ENCODE measurements at regions not wholly inside any gene's neighbourhood (a gene's known extent, or its start where the extent isn't known, plus 50 kb on each side); places are given as distances from the start of the nearest gene placed in this dataset.
A peak's percentile ranks its signal among the peaks of the same experiment; 100 is the strongest.

GRCh38 chr3:34920806-34921205 lies 718.5 kb upstream of the ARPP21 start:
- no peak for DNase-seq

GRCh38 chr3:34924961-34925360 lies 714.4 kb upstream of the ARPP21 start:
- DNase-seq: no peak

- no peak for DNase-seq
These were observed 713.5 kb upstream of the ARPP21 start for GRCh38 chr3:34925851-34926250.

- DNase-seq: peak; percentile 2
These were observed 710.3 kb upstream of the ARPP21 start for GRCh38 chr3:34929036-34929435.

GRCh38 chr3:34934660-34935059 lies 704.7 kb upstream of the ARPP21 start:
- DNase-seq: no peak

- DNase-seq: no peak
These were observed 700.5 kb upstream of the ARPP21 start for GRCh38 chr3:34938784-34939183.

GRCh38 chr3:34942256-34942655 lies 697.1 kb upstream of the ARPP21 start:
- DNase-seq: no peak

- no peak for DNase-seq
These were observed 691.5 kb upstream of the ARPP21 start for GRCh38 chr3:34947834-34948233.

GRCh38 chr3:34948517-34948916 lies 690.8 kb upstream of the ARPP21 start:
- no peak for DNase-seq

GRCh38 chr3:34955680-34956079 lies 683.6 kb upstream of the ARPP21 start:
- DNase-seq: no peak

- no peak for DNase-seq
These were observed 682.8 kb upstream of the ARPP21 start for GRCh38 chr3:34956511-34956910.

- no peak for DNase-seq
These were observed 681.6 kb upstream of the ARPP21 start for GRCh38 chr3:34957677-34958076.

GRCh38 chr3:34969513-34969912 lies 669.8 kb upstream of the ARPP21 start:
- peak; percentile 0 for DNase-seq

GRCh38 chr3:34972481-34972880 lies 666.8 kb upstream of the ARPP21 start:
- no peak for DNase-seq

GRCh38 chr3:34973586-34973985 lies 665.7 kb upstream of the ARPP21 start:
- no peak for DNase-seq

- no peak for DNase-seq
These were observed 655.7 kb upstream of the ARPP21 start for GRCh38 chr3:34983631-34984030.

GRCh38 chr3:34988296-34988695 lies 651.0 kb upstream of the ARPP21 start:
- DNase-seq: no peak

- no peak for DNase-seq
These were observed 643.4 kb upstream of the ARPP21 start for GRCh38 chr3:34995796-34996430.

- DNase-seq: no peak
These were observed 640.4 kb upstream of the ARPP21 start for GRCh38 chr3:34998902-34999301.

- no peak for DNase-seq
These were observed 627.1 kb upstream of the ARPP21 start for GRCh38 chr3:35012214-35012613.

GRCh38 chr3:35028157-35028556 lies 611.2 kb upstream of the ARPP21 start:
- no peak for DNase-seq

- DNase-seq: no peak
These were observed 596.9 kb upstream of the ARPP21 start for GRCh38 chr3:35042210-35042991.

- DNase-seq: no peak
These were observed 596.3 kb upstream of the ARPP21 start for GRCh38 chr3:35043040-35043439.

GRCh38 chr3:35044190-35044589 lies 595.1 kb upstream of the ARPP21 start:
- DNase-seq: no peak

GRCh38 chr3:35045118-35045517 lies 594.2 kb upstream of the ARPP21 start:
- no peak for DNase-seq

Measured in DMS53 (cell line).